ENCODE measurements at regions not wholly inside any gene's neighbourhood (a gene's known extent, or its start where the extent isn't known, plus 50 kb on each side); places are given as distances from the start of the nearest gene placed in this dataset.

DNA sequence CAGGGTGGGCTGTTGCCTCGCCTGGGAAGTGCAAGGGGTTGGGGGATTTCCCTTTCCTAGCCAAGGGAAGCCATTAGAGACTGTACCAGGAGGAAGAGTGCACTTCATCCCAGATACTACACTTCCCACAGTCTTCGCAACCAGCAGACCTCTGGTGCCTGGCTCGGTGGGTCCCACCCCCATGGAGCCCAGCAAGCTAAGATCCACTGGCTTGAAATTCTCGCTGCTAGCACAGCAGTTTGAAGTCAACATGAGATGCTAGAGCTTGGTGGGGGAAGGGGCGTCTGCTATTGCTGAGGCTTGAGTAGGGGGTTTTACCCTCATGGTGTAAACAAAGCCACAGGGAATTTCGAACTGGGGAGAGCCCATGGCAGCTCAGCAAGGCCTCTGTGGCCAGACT lies 586.4 kb downstream of the HTR1A start:
- TF ChIP-seq EP300 (IDR thresholded peaks at IDR 0.05) (no peak), POLR2A (IDR thresholded peaks at IDR 0.05) (no peak)

All from suprapubic skin (tissue), 2 donors.